Activated T-cell treated with anti-CD3 and anti-CD28 coated beads for 48 hours (primary cell): ENCODE measurements at regions not wholly inside any gene's neighbourhood (a gene's known extent, or its start where the extent isn't known, plus 50 kb on each side); places are given as distances from the start of the nearest gene placed in this dataset.
A peak's percentile ranks its signal among the peaks of the same experiment; 100 is the strongest.
"Not testable (repeated sequence)": the region's sequence is repeated elsewhere in the genome, so short reads cannot be mapped to it uniquely, and the experiment has no call there.

Experiments
- DNase-seq: peaks from one replicate; pipeline ENCODE4 v3.0.0-alpha.2; 2020; ENCODE audit warnings: low read depth

DNA sequence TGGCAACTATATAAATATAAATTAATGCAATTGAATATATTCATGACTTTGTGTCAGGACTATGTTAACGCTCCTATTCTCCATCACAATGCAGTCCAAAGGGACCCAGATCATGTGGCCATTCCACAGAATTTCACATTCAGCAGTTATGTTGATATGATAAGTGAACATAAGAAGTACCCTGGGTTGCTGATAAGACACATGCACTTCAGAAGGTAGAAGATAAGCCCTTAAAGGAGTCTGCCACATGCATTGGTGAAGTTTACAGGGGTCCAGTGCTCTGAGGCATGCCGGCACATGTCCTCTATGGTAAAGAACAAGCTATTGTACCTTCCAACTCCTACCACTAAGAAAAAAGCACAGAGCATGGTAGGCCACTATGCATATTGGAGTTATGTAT lies 76.4 kb downstream of the PHAX start:
- no peak for DNase-seq

GRCh38 chr5:126680191-126680817 lies 79.6 kb downstream of the PHAX start:
- no peak for DNase-seq

GRCh38 chr5:126681314-126681713 lies 80.6 kb downstream of the PHAX start:
- not testable (repeated sequence) for DNase-seq

GRCh38 chr5:126681970-126682369 lies 81.2 kb downstream of the PHAX start:
- no peak for DNase-seq

- DNase-seq = no peak
Observed at GRCh38 chr5:126682856-126683255, 82.1 kb downstream of the PHAX start.

GRCh38 chr5:126683912-126684311 lies 83.2 kb downstream of the PHAX start:
- DNase-seq = no peak

DNA sequence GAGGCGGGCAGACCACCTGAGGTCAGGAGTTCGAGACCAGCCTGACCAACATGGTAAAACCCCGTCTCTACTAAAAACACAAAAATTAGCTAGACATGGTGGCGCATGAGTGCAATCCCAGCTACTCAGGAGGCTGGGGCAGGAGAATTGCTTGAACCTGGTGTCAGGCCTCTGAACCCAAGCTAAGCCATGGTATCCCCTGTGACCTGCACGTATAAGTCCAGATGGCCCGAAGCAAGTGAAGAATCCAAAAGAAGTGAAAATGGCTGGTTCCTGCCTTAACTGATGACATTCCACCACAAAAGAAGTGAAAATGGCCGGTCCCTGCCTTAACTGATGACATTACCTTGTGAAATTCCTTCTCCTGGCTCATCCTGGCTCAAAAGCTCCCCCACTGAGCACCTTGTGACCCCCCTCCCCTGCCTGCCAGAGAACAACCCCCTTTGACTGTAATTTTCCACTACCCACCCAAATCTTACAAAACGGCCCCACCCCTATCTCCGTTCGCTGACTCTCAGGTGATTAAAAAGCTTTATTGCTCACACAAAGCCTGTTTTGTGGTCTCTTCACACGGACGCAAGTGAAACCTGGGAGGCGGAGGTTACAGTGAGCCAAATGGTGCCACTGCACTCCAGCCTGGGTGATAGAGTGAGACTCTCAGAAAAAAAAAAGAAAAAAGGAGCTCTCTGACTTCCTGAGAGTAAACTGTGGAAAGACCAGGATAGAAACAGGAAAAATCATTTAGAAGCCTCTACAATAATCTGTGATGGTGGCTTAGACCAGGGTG lies 84.1 kb downstream of the PHAX start:
- DNase-seq = peak; percentile 58

GRCh38 chr5:126686451-126687126 lies 85.8 kb downstream of the PHAX start:
- DNase-seq = no peak

GRCh38 chr5:126692971-126693370 lies 84.0 kb upstream of the LMNB1 start:
- no peak for DNase-seq

DNA sequence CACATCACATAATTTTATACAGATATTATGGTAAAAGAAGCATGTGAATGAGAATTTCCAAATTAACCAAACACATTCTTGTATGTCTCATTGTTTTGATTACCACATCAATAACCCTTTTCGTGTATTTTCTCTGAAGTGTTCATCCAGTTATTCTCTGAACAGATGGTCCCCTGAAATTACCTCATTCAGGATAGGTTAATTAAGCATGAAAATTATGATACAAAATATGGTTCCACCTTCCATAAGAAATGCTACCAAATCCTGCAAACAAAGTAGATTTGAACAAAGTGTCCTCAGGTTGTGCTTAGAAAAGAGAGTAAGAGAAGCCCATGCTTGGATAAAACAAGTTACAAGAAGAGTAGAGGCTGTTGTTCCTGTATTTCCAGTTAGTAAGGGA lies 83.1 kb upstream of the LMNB1 start:
- DNase-seq = no peak

GRCh38 chr5:126694403-126694802 lies 82.5 kb upstream of the LMNB1 start:
- no peak for DNase-seq

GRCh38 chr5:126695091-126695490 lies 81.8 kb upstream of the LMNB1 start:
- no peak for DNase-seq

GRCh38 chr5:126707080-126707479 lies 69.9 kb upstream of the LMNB1 start:
- no peak for DNase-seq

DNA sequence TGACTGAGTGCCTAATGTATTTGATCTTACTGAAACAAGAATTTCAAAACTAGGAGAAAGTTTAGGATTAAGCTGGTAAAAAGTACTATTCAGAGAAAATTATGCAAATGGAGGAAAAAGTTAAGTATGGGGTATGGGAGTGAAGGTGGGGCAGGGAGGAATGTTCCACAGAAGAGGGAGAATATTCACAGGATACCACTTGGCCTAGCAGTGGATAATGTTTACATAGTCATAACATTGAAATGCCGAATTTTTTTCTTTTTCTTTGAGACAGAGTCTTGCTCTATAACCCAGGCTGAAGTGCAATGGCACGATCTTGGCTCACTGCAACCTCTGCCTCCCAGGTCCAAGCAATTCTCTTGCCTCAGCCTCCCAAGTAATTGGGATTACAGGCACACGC lies 61.2 kb upstream of the LMNB1 start:
- DNase-seq = no peak

- DNase-seq = no peak
Observed at GRCh38 chr5:126716861-126717260, 60.1 kb upstream of the LMNB1 start.

DNA sequence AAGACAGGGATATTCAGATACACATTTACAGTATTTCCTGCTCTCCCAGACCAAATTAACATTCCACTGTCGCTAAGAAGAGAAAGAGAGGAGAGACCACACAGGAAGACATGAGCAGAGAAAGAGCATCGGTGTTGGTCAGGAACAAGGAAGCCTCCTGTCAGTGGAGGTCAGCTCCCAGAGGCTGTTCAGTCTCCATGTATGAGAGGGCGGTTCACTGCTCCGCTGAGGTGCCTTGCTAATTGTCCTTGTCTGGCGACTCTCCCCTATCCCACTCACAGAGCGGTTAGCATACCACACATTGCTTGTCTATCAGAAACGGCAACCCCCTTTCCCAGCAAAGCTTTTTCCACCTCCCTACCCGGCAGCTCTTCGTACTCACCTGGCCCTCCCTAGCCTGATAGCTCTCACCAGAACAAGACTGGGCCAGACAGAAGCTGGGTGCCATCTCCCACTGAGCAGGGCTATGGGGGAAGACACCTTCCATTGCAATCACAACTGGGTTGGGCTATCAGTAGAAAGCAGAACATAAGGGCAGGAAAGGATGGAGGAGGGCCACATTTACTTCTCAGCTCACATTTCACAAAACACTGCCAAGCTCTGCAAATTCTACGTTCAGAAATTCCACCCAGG lies 58.6 kb upstream of the LMNB1 start:
- DNase-seq = no peak

DNA sequence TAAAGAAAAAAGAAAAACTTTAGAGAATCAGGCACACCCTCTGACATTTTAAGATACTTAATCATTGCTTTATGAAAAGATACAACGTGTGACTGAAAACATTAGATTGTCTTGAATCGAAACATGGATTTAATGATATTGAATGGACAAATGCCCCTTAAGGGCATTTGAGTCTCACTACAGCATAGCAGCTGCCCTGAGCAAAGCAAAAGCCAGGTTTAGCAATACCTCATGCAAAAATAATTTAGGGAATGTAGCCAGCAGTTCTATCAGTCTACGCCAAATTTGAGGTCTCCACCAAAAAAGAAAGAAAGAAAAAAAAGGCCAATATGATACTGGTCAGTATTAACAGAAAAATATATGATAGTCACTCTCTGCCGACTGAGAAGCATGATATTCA lies 56.6 kb upstream of the LMNB1 start:
- DNase-seq = no peak

- DNase-seq = no peak
Observed at GRCh38 chr5:126723643-126724042, 53.3 kb upstream of the LMNB1 start.
